GM21529 (cell line): ENCODE measurements at regions not wholly inside any gene's neighbourhood (a gene's known extent, or its start where the extent isn't known, plus 50 kb on each side); places are given as distances from the start of the nearest gene placed in this dataset.
"Not testable (repeated sequence)": the region's sequence is repeated elsewhere in the genome, so short reads cannot be mapped to it uniquely, and the experiment has no call there.

ENCODE experiments used
- ATAC-seq: cut with Tn5 transposase; IDR thresholded peaks from one replicate; pipeline ENCODE4 v1.9.1; 2021; ENCODE audit not compliant: unreplicated experiment

- ATAC-seq, result no peak
Measured at GRCh38 chr1:116850436-116850835, 59.3 kb upstream of the PTGFRN start.

DNA sequence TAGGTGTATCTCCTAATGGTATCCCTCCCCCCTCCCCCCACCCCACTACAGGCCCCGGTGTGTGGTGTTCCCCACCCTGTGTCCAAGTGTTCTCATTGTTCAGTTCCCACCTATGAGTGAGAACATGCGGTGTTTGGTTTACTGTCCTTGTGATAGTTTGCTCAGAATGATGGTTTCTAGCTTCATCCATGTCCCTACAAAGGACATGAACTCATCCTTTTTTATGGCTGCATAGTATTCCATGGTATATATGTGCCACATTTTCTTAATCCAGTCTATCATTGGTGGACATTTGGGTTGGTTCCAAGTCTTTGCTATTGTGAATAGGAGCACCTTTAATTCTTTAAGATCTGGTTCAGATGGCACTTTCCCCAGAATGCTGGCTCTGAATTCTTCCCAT lies 58.5 kb upstream of the PTGFRN start:
- not testable (repeated sequence) for ATAC-seq

DNA sequence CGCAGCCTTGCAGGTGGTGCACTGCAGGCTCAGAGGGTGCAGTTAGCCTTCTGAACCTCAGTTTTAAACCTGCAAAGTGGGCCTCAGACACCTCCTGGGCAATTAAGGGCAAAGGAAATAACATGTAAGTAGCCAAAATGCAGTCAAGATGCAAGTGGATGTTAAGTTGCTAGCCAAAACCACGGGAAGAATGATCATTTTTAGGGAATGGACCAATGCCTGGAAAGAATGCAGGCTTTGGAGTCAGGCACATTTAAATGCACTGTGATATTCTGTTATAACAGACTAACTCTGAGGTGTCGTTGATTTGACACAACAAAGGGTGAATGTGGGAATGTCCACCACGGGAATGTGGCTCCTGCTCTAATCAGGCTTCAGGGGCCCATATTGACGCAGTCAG lies 57.9 kb upstream of the PTGFRN start:
- no peak for ATAC-seq

DNA sequence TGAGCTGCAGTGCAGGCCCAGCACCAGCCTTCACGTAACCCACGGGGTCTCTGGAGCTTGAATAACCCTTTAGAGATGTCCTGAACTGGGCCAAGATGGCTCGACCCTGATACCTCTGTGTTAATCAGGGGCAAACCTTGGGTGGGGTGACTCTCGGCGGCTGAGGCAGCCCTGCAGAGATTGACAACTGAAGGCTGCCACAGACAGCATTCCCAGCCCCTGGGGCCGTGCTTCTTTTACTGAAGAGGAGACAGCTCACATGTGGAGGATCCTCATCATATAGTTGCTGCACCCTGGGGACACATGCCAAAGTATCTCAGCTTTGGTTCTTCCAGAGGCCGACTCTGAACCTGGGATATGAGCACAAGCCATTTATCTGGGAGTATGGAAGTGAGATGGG lies 57.3 kb upstream of the PTGFRN start:
- ATAC-seq, result no peak

DNA sequence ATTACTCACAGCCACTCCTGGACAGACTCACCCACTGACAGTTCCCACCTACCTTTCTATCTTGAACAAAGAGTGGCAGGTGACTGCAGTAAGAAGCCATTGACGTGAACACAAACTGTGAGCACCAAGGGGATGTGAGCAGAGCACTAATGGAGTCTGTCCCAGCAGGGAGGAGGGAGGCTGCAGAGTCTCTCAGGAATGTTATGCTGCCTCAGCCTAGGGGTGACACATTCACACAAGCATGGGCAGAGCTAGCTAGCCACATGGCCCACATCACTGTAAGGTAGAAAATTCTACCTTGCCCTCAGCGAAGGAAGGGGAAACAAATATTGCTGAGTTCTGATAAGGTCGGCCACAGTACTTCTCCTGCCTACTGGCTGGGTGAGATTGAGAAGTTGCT lies 56.8 kb upstream of the PTGFRN start:
- no peak for ATAC-seq

DNA sequence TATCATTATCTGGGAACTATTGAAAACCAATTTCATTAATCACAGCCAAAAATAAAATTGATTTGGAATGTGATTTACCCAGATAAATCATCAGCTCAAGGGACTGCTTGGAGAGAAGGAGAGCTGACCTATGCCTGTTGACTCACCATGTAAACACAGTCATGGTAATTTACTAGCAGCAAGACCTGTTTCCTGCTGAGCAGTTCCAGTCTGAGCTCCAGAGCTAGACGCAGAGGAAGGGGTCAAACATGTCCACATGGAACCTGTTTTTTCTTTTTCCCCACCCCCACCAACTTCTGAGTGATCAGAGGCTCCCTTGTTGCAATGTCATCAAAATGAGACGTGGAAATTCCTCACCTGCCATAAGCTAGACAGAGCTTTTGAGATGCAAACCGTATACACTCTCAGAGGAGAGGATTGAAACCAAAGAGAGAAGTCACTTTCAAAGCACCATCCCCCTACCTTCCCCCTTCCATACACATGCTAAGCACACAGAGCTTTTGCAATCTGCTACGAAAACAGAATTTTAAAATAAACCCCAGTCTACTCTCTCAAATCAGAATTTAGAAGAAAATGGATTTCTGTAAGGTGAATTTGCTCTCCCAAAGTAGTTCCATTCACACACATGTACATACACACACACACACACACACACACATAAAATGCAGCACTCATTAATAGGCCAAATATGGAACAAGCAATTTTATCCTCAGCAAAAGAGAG lies 55.9 kb upstream of the PTGFRN start:
- ATAC-seq, result no peak

GRCh38 chr1:116854403-116854690 lies 55.4 kb upstream of the PTGFRN start:
- ATAC-seq, result no peak

- no peak for ATAC-seq
Measured at GRCh38 chr1:116854716-116855115, 55.0 kb upstream of the PTGFRN start.

DNA sequence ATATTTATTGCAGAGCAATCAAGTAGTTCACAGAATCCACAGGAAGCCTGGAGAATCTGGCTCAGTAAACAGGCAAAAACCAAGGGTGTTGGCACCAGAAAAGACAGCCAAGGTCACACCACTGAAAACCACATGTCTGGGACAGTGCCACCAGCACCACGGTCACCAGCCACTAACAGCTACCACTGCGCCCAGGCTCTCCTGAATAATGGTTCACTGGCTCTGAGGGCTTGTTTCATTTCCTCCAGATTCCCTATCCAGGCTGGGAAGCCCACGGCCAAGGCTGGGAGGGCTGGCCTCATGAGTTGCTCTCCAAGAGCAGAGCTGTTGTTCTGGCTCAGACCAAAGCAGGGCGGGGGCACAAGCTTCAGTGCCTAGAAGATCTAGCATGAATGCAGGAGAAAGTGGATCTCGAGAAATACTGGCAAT lies 54.5 kb upstream of the PTGFRN start:
- ATAC-seq, result no peak

DNA sequence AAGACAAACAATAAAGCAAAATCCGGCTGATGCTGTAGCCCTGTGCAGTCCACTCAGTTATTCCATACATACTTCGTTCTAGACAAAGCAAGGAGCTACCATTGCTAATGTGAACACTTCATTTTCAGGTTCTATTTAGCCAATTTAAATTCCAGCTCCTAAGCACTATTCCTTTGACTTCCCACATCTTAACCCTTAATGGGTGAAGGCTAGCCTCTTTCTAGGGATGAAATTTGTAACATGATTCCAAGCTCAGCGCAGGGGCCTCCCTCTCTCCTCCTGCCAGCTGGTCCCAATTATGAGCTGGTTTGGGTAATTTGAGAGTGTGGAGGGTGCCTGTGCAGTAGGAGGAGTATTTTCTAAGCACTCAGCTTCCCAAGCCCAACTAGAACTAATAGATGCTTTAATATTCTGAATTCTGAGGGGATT lies 53.9 kb upstream of the PTGFRN start:
- no peak for ATAC-seq

GRCh38 chr1:116856312-116856711 lies 53.4 kb upstream of the PTGFRN start:
- ATAC-seq, result no peak

DNA sequence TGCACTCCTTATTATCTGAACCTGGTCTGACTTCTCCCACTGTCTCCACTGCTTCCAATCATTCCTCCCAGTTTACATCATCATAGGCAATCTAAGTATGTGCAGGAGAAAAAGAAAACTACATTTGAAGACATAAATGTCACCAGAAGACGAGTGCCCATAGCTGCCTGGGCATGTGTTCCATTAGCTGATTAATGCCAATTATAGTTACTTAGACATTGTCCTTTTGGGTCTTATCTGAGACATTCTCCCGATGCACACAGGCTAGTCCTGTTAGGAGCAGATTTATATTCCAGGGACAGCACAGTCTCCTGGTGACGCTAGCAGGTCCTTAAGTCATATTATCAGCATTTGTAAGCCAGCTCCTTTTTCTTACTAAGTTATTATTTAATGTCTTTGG lies 52.6 kb upstream of the PTGFRN start:
- ATAC-seq, result no peak
